ENCODE measurements at regions not wholly inside any gene's neighbourhood (a gene's known extent, or its start where the extent isn't known, plus 50 kb on each side); places are given as distances from the start of the nearest gene placed in this dataset.

DNA sequence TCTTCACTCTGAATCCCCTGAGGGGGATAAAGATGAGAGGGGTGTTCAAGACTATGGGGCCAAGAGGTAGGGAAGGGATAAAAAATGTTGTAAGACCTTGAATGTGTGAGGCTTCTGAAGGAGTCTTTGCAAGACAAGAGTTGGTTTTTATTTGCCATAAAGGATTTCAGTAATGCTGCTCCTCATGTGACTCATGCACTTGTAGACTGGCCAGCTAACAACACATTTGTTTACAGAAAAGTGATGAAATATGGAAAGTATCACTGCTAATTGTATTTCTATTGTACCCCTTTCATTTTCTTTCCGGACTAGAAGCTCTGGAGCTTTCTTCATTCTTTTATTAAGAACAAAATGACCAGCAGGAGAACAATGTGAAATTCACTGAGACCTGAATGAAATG lies 782.1 kb downstream of the EPHA4 start:
- no peak overlapping the region for H3K27ac ChIP-seq
- no peak for DNase-seq

DNA sequence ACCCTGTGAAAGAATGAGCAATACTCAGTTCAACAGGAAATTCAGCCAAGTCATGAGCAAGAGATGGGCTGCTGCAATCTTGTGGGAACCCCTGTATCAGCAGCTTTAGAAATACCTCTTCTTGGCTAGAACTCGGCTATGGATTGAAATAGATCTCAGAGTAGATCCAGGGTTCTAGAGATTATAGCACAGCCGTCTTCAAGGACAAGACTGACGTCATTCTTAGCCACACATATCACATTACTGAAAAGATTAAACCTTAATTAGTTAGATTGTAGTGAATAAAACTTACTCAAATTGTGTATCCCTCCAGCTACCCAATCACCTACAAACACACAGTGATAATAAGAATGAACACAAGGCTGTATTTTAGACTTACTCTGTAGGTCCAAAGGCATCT lies 776.4 kb downstream of the EPHA4 start:
- Histone ChIP-seq H3K4me1 (no peaks in the 10 kb centered on the region), H3K9me3 (no peaks in the 10 kb centered on the region), H3K27ac (no peak overlapping the region), H3K36me3 (no peaks in the 10 kb centered on the region), H3K4me3 (no peak overlapping the region), H3K27me3 (no peaks in the 10 kb centered on the region)
- DNase-seq (no peak), ATAC-seq (no peak)
- intact Hi-C loops (cut with DNase I): no loop called here
- TF ChIP-seq, protein P1, sequence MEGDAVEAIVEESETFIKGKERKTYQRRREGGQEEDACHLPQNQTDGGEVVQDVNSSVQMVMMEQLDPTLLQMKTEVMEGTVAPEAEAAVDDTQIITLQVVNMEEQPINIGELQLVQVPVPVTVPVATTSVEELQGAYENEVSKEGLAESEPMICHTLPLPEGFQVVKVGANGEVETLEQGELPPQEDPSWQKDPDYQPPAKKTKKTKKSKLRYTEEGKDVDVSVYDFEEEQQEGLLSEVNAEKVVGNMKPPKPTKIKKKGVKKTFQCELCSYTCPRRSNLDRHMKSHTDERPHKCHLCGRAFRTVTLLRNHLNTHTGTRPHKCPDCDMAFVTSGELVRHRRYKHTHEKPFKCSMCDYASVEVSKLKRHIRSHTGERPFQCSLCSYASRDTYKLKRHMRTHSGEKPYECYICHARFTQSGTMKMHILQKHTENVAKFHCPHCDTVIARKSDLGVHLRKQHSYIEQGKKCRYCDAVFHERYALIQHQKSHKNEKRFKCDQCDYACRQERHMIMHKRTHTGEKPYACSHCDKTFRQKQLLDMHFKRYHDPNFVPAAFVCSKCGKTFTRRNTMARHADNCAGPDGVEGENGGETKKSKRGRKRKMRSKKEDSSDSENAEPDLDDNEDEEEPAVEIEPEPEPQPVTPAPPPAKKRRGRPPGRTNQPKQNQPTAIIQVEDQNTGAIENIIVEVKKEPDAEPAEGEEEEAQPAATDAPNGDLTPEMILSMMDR (IDR thresholded peaks at IDR 0.05): no peak

More for the DNA sequence above, 782.1 kb downstream of the EPHA4 start:
- Histone ChIP-seq H3K4me1 (no peaks in the 10 kb centered on the region), H3K36me3 (no peaks in the 10 kb centered on the region), H3K27me3 (no peaks in the 10 kb centered on the region), H3K4me3 (no peak overlapping the region), H3K9me3 (no peaks in the 10 kb centered on the region)
- ATAC-seq: no peak
- intact Hi-C loops (cut with DNase I): no loop called here
- TF ChIP-seq, protein P1 (IDR thresholded peaks at IDR 0.05): no peak

DNA sequence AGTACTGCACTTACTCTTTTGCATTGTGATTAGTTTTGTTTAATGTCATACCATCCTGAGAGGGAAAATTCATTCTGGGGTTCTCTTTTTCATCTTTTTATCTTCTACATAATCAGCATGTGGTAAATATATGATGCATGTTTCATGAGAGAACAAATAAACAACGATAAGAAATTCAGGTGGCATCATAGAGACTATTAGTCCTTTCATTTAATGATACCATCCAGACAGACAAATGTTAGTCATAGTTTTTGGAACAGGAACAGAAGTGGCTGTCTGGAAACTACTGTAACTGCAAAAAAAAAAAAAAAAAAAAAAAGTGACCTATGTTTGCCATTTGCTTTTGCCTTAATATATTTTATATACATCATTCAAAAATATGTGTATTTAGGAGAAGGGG lies 761.0 kb downstream of the EPHA4 start:
- Histone ChIP-seq H3K4me1 (no peaks in the 10 kb centered on the region), H3K27ac (no peak overlapping the region), H3K27me3 (no peaks in the 10 kb centered on the region), H3K4me3 (no peak overlapping the region), H3K9me3 (no peaks in the 10 kb centered on the region), H3K36me3 (no peaks in the 10 kb centered on the region)
- no peak for ATAC-seq
- DNase-seq: no peak
- intact Hi-C loops (cut with DNase I): no loop called here
- TF ChIP-seq, protein P1 (IDR thresholded peaks at IDR 0.05): no peak

DNA sequence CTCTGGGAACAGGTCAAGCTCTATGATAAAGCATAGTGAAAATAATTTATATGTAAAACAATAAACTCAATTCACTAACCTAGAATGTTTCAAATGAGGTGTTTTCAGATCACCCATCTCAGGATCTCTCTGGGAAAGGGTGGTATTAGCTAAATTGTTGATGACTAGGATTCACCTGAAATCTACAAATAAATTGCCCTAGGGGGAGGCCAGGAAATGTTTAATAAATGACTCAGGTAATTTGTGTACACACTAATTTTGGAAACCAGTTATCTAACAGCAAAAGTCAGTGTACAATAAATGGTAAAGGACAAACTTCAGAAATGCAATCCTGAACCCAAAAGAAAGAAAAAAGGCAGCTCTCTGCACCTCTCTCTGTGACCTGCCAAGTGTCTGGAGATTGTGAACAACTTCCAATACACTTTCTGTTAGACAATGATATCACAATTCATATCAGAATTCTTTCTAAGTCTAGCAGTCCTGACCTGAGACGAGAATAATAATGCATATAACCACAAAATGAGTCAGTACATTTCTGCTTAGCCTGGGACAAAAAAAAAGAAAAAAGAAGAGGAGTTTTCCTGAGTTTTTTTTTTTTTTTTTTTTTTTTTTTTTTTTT lies 760.0 kb downstream of the EPHA4 start:
- Histone ChIP-seq H3K27me3 (no peaks in the 10 kb centered on the region), H3K4me3 (no peak overlapping the region), H3K27ac (no peak overlapping the region), H3K36me3 (no peaks in the 10 kb centered on the region), H3K4me1 (no peaks in the 10 kb centered on the region), H3K9me3 (no peaks in the 10 kb centered on the region)
- TF ChIP-seq, protein P1 (IDR thresholded peaks at IDR 0.05): no peak
- intact Hi-C loops (cut with DNase I): no loop called here
- ATAC-seq: no peak
- no peak for DNase-seq

DNA sequence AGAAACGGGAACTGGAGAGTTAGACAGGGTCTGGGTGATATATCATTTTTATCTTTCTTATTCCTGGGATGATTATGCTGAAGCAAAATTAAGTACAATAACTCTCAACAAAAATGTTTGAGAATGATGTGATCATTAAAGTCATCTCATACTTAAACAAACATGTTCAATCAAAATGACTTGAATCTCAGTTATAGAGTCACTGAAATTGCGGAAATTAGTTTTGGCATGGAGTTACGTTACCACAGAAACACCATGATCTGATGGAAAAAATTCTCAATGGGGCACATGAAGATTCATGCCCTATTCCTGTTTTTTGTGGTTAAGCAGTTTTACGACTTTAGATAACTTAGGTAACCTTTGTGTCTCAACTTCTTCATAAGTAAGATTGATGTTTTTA lies 757.7 kb downstream of the EPHA4 start:
- no peaks in the 10 kb centered on the region for H3K27me3 ChIP-seq
- TF ChIP-seq, protein P1 (IDR thresholded peaks at IDR 0.05): no peak
- no peaks in the 10 kb centered on the region for H3K9me3 ChIP-seq
- DNase-seq (no peak), ATAC-seq (no peak)
- no peak overlapping the region for H3K4me3 ChIP-seq
- intact Hi-C loops (cut with DNase I): no loop called here
- no peaks in the 10 kb centered on the region for H3K36me3 ChIP-seq
- H3K4me1 ChIP-seq: no peaks in the 10 kb centered on the region
- H3K27ac ChIP-seq: no peak overlapping the region

DNA sequence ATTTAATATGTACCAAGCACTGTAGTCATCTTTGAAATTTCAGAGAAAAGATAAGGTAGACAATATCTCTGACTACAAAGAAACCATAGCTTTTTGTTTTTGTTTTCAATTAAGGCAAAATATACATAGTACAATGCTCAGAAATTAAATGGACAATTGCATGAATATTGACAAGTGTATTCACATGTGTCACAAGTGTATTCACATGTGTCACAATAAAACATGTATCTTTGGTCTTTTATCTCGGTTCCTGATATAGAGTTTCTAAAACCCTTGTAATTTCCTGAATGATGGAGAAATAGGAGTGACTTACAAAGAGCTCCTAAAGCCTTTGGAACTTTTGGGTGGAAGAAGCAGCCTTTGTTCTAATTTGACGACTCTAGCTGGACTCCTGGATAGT lies 756.4 kb downstream of the EPHA4 start:
- TF ChIP-seq, protein P1 (IDR thresholded peaks at IDR 0.05): no peak
- H3K4me1 ChIP-seq: no peaks in the 10 kb centered on the region
- no peaks in the 10 kb centered on the region for H3K9me3 ChIP-seq
- ATAC-seq (no peak), DNase-seq (no peak)
- H3K27ac ChIP-seq: no peak overlapping the region
- no peak overlapping the region for H3K4me3 ChIP-seq
- no peaks in the 10 kb centered on the region for H3K27me3 ChIP-seq
- H3K36me3 ChIP-seq: no peaks in the 10 kb centered on the region
- intact Hi-C loops (cut with DNase I): no loop called here

Data from upper lobe of right lung (tissue), 1 donor.